K562 (cell line): ENCODE measurements at regions not wholly inside any gene's neighbourhood (a gene's known extent, or its start where the extent isn't known, plus 50 kb on each side); places are given as distances from the start of the nearest gene placed in this dataset.

Experiments
- ATAC-seq: fragments of 200-7000 bp; cut with Tn5 transposase; 3 replicates; pipeline ENCODE4 v1.9.1; 2020; ENCODE audit warnings: moderate library complexity
- BruUV-seq: library from RNA; stranded (reverse); fragments of 400-500 nt; replicated peaks from 2 replicates; lab custom pipeline; 2021; lab: Mats Ljungman, UMichigan
- CTCF ChIA-PET: fragments of 300-600 bp; formaldehyde crosslinking; extraction: SDS; loops from one replicate; lab custom pipeline; 2021; ENCODE audit warnings: low intra/inter-chr PET ratio; lab: Yijun Ruan, JAX
- POLR2A ChIA-PET: fragments of 300-600, 350-650 bp; sonication (Branson Sonifier 250); formaldehyde crosslinking; extraction: SDS; loops from one replicate; lab custom pipeline; 2021; ENCODE audit warnings: antibody characterized with exemption, inconsistent platforms; lab: Yijun Ruan, JAX
- DNase-seq, 4 experiments: peaks; one replicate each; pipeline versions ENCODE4 v3.0.0 to v3.0.0-alpha.2; 2011 to 2018; ENCODE audit warnings: low spot score in 3 of 4, mixed read lengths in 3 of 4; ENCODE audit errors: extremely low read depth in 1 of 4
- FAIRE-seq: peaks from 2 replicates; lab custom pipeline; 2011; peaks lifted over from hg19 to GRCh38; lab: Jason Lieb, UNC
- H2AFZ ChIP-seq: 2 replicates; pipeline ENCODE4 v1.6.0; 2011; ENCODE audit warnings: low read depth, low read length, control low read depth, inconsistent platforms
- H3K27ac ChIP-seq: fragments of 200-600 bp; 3 replicates; pipeline ENCODE4 v1.8.0; 2011; ENCODE audit warnings: low read depth, mild to moderate bottlenecking, control low read depth, inconsistent platforms, low read length, moderate library complexity, mixed read lengths; ENCODE audit errors: extremely low read depth
- H3K27me3 ChIP-seq, 2 experiments: fragments of 300-600 bp in 1 of 2; 2 replicates in 1 of 2; 3 replicates in 1 of 2; pipeline versions ENCODE4 v1.6.0 to v1.8.0; 2011; ENCODE audit warnings: inconsistent platforms in 2 of 2, low read length in 2 of 2, mild to moderate bottlenecking in 1 of 2, mixed read lengths in 1 of 2, moderate library complexity in 1 of 2; ENCODE audit not compliant: control insufficient read depth in 2 of 2, insufficient read depth in 2 of 2
- H3K36me3 ChIP-seq: fragments of 300-600 bp; 3 replicates; pipeline ENCODE4 v1.8.0; 2011; ENCODE audit warnings: mild to moderate bottlenecking, low read length, inconsistent platforms; ENCODE audit not compliant: control insufficient read depth, insufficient read depth
- H3K4me1 ChIP-seq, 2 experiments: fragments of 200-600 bp in 1 of 2; replicated peaks in 1 of 2; 2 replicates in 1 of 2; 3 replicates in 1 of 2; pipeline versions ENCODE4 v1.5.1 to v1.8.0; 2011; ENCODE audit warnings: inconsistent platforms in 2 of 2, low read length in 2 of 2, mild to moderate bottlenecking in 1 of 2, mixed read lengths in 1 of 2, moderate library complexity in 1 of 2; ENCODE audit not compliant: control insufficient read depth in 2 of 2, insufficient read depth in 2 of 2
- H3K4me2 ChIP-seq: 2 replicates; pipeline ENCODE4 v1.6.1; 2011; ENCODE audit warnings: low read length, control low read depth, inconsistent platforms, mixed read lengths; ENCODE audit not compliant: insufficient read depth
- H3K4me3 ChIP-seq: fragments of 200-600 bp; sonication (generic), shearing (Covaris generic); 2 replicates; pipeline ENCODE4 v1.5.1; 2016; ENCODE audit warnings: control low read depth, inconsistent platforms
- H3K79me2 ChIP-seq: fragments of 200-600 bp; 3 replicates; pipeline ENCODE4 v1.8.0; 2011; ENCODE audit warnings: low read length, inconsistent platforms; ENCODE audit not compliant: control insufficient read depth, insufficient read depth
- H3K9ac ChIP-seq, 2 experiments: 2 replicates each; pipeline versions ENCODE4 v1.6.0 to v1.6.1; 2011; ENCODE audit warnings: low read depth in 2 of 2, low read length in 2 of 2, control low read depth in 1 of 2, inconsistent platforms in 1 of 2, mild to moderate bottlenecking in 1 of 2, mixed read lengths in 1 of 2; ENCODE audit not compliant: insufficient read depth in 1 of 2
- H3K9me1 ChIP-seq: one replicate; pipeline ENCODE4 v1.6.0; 2011; ENCODE audit warnings: inconsistent platforms, mild to moderate bottlenecking, low read length, moderate library complexity; ENCODE audit not compliant: control insufficient read depth, insufficient read depth
- H3K9me3 ChIP-seq: replicated peaks from 2 replicates; pipeline ENCODE4 v1.5.1; 2011; ENCODE audit warnings: low read depth, low read length, inconsistent platforms; ENCODE audit not compliant: control insufficient read depth, insufficient read depth
- H4K20me1 ChIP-seq: replicated peaks from 2 replicates; pipeline ENCODE4 v1.6.1; 2011; ENCODE audit warnings: low read length, inconsistent platforms, mixed read lengths; ENCODE audit not compliant: control insufficient read depth, insufficient read depth
- CBFA2T3 ChIP-seq: fragments of 450-650 bp; IDR thresholded peaks from 2 replicates; pipeline ENCODE4 v1.6.1; 2017
- FOXA3 ChIP-seq, 2 experiments: fragments of 450-650 bp in 1 of 2; sonication (generic) in 1 of 2; formaldehyde crosslinking; IDR thresholded peaks in 1 of 2; conservative IDR thresholded peaks in 1 of 2; 2 replicates each; pipeline versions ENCODE4 v1.4.0 to v1.8.0; 2020 to 2022; ENCODE audit warnings: mild to moderate bottlenecking in 2 of 2, missing genetic modification reagents in 1 of 2
- GABPA ChIP-seq: fragments of 200-800 bp; sonication (Bioruptor generic); conservative IDR thresholded peaks from 2 replicates; pipeline ENCODE4 v1.6.1; 2016; ENCODE audit warnings: low read depth, missing genetic modification characterization, missing compliant biosample characterization
- GATAD2B ChIP-seq: fragments of 450-650 bp; IDR thresholded peaks from 2 replicates; pipeline ENCODE4 v1.6.1; 2017; ENCODE audit warnings: mild to moderate bottlenecking, borderline replicate concordance
- PHF21A ChIP-seq: fragments of 450-650 bp; IDR thresholded peaks from 2 replicates; pipeline ENCODE4 v1.6.1; 2017; ENCODE audit warnings: low read depth, borderline replicate concordance
- POLR3A ChIP-seq: IDR thresholded peaks from 2 replicates; pipeline ENCODE4 v1.6.1; 2011; ENCODE audit warnings: borderline replicate concordance, mild to moderate bottlenecking, moderate library complexity; ENCODE audit not compliant: insufficient read length, insufficient read depth; ENCODE audit errors: extremely low read depth
- SP1 ChIP-seq: sonication (generic); formaldehyde crosslinking; IDR thresholded peaks from 2 replicates; pipeline ENCODE4 v1.8.1; 2022; ENCODE audit warnings: mild to moderate bottlenecking, missing genetic modification reagents
- ZBTB7A ChIP-seq: IDR thresholded peaks from 2 replicates; pipeline ENCODE4 v1.6.1; 2011; ENCODE audit warnings: low read depth, mild to moderate bottlenecking, low read length, moderate library complexity, borderline replicate concordance; ENCODE audit not compliant: control insufficient read depth
- ZC3H8 ChIP-seq: fragments of 450-650 bp; IDR thresholded peaks from 2 replicates; pipeline ENCODE4 v1.6.1; 2017
- ZNF165 ChIP-seq: fragments of 250-450 bp; sonication (Bioruptor Pico); IDR thresholded peaks from 2 replicates; pipeline ENCODE4 v1.4.0; 2020; ENCODE audit warnings: borderline replicate concordance
- ZNF316 ChIP-seq: fragments of 450-650 bp; IDR thresholded peaks from 2 replicates; pipeline ENCODE4 v1.6.1; 2016
- WGBS: fragments of 100-300 bp; shearing (Covaris generic); methylation state at CpG from one replicate; pipeline ENCODE4 v1.1.6; 2016; ENCODE audit warnings: low coverage, mixed read lengths; ENCODE audit not compliant: insufficient coverage; ENCODE audit errors: missing lambda C conversion rate; 5-methylcytosine and 5-hydroxymethylcytosine counted together
- in situ Hi-C: fragments of 300-500 bp; cut with MboI; formaldehyde crosslinking; loops from 4 replicates; pipeline ENCODE4 v1.15.0; 2018; ENCODE audit warnings: inconsistent platforms, mixed read lengths
- intact Hi-C: fragments of 100-400 bp; cut with micrococcal nuclease; formaldehyde crosslinking; loops from 2 replicates; pipeline ENCODE4 v1.14.2; 2022
- TF ChIP-seq, protein P1 (sequence below), 2 experiments: IDR thresholded peaks; 2 replicates each; pipeline ENCODE4 v1.6.1; 2012; ENCODE audit warnings: improper control_type of control experiment in 2 of 2, low read depth in 2 of 2, low read length in 2 of 2, borderline replicate concordance in 1 of 2
- TF ChIP-seq, protein P2 (sequence below): sonication (generic); formaldehyde crosslinking; IDR thresholded peaks from 2 replicates; pipeline ENCODE4 v1.8.1; 2023; ENCODE audit warnings: mild to moderate bottlenecking, missing genetic modification reagents

DNA sequence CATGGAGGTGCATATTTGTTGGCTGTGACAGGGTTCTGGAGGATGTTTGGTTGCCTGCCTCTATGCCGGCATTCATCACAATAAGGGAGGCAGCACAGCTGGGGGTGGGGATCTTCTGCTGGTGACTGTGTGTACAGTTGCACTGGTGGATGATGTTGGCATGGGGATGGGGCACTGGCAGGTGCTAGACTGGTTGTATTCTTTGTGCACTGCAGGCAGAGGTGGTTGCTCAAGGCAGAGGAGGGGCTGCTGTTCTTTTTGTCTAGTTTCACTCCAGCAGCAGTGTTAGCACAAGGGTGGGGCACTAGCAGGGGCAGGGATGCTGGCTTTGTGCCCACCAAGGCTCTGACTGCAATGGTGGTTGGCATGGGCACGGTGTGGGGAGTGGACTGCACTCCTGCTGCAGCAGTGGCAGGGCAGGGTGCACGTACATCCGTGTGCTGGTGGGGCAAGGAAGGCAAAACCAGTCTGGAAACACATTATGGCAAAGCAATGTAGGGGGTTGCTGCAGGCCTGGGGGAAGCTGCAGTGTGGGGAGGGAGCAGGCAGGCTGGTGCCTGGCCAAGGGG lies 69.3 kb downstream of the ISOC1 start:
- DNase-seq (no peak), FAIRE-seq (no peak), ATAC-seq (no peak)
- intact Hi-C loops: no loop called here
- no peak overlapping the region for H3K4me2 ChIP-seq
- TF ChIP-seq GATAD2B: no peak
- TF ChIP-seq POLR3A: no peak
- TF ChIP-seq, protein P1, sequence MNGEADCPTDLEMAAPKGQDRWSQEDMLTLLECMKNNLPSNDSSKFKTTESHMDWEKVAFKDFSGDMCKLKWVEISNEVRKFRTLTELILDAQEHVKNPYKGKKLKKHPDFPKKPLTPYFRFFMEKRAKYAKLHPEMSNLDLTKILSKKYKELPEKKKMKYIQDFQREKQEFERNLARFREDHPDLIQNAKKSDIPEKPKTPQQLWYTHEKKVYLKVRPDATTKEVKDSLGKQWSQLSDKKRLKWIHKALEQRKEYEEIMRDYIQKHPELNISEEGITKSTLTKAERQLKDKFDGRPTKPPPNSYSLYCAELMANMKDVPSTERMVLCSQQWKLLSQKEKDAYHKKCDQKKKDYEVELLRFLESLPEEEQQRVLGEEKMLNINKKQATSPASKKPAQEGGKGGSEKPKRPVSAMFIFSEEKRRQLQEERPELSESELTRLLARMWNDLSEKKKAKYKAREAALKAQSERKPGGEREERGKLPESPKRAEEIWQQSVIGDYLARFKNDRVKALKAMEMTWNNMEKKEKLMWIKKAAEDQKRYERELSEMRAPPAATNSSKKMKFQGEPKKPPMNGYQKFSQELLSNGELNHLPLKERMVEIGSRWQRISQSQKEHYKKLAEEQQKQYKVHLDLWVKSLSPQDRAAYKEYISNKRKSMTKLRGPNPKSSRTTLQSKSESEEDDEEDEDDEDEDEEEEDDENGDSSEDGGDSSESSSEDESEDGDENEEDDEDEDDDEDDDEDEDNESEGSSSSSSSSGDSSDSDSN (IDR thresholded peaks at IDR 0.05; ENCODE audit: borderline replicate concordance in 1 of 2, low read depth in 2 of 2, low read length in 2 of 2): no peak
- TF ChIP-seq ZBTB7A: no peak
- no peak for TF ChIP-seq SP1 (CRISPR knock-in tag)
- TF ChIP-seq ZC3H8: no peak
- no peak for TF ChIP-seq FOXA3 (CRISPR knock-in tag; conservative IDR thresholded peaks at IDR 0.05 in 1 of 2, IDR thresholded peaks at IDR 0.05 in 1 of 2)
- no peak for TF ChIP-seq ZNF316
- no peak for TF ChIP-seq CBFA2T3
- TF ChIP-seq GABPA (tag): no peak
- TF ChIP-seq ZNF165 (CRISPR knock-in tag): no peak
- TF ChIP-seq, protein P2, sequence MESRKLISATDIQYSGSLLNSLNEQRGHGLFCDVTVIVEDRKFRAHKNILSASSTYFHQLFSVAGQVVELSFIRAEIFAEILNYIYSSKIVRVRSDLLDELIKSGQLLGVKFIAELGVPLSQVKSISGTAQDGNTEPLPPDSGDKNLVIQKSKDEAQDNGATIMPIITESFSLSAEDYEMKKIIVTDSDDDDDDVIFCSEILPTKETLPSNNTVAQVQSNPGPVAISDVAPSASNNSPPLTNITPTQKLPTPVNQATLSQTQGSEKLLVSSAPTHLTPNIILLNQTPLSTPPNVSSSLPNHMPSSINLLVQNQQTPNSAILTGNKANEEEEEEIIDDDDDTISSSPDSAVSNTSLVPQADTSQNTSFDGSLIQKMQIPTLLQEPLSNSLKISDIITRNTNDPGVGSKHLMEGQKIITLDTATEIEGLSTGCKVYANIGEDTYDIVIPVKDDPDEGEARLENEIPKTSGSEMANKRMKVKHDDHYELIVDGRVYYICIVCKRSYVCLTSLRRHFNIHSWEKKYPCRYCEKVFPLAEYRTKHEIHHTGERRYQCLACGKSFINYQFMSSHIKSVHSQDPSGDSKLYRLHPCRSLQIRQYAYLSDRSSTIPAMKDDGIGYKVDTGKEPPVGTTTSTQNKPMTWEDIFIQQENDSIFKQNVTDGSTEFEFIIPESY (CRISPR knock-in tag): no peak
- no peak for TF ChIP-seq PHF21A
- H3K4me1 ChIP-seq: no peaks in the 10 kb centered on the region
- no peak overlapping the region for H2AFZ ChIP-seq
- no peaks in the 10 kb centered on the region for H3K27me3 ChIP-seq
- no peaks in the 10 kb centered on the region for H3K9me1 ChIP-seq
- no peaks in the 10 kb centered on the region for H3K36me3 ChIP-seq
- H4K20me1 ChIP-seq: no peaks in the 10 kb centered on the region
- no peak overlapping the region for H3K4me3 ChIP-seq
- in situ Hi-C loops: no loop called here
- CTCF ChIA-PET: no interaction called here
- no TSS peak for BruUV-seq
- no peaks in the 10 kb centered on the region for H3K79me2 ChIP-seq
- H3K9ac ChIP-seq: no peak overlapping the region
- H3K9me3 ChIP-seq: no peaks in the 10 kb centered on the region
- no peak overlapping the region for H3K27ac ChIP-seq
- POLR2A ChIA-PET: no interaction called here
- 0% methylated on average over 4 of the region's 4 CpGs for whole genome bisulfite sequencing
